ENCODE measurements at regions not wholly inside any gene's neighbourhood (a gene's known extent, or its start where the extent isn't known, plus 50 kb on each side); places are given as distances from the start of the nearest gene placed in this dataset.

GRCh38 chr3:178336336-178336735, 199.9 kb upstream of the KCNMB2 start:
- no peak for DNase-seq
- Histone ChIP-seq H3K4ac (ENCODE audit: low read depth, low read length) (no peak overlapping the region), H3K27ac (ENCODE audit: low read depth, low read length) (no peak overlapping the region), H3K79me2 (ENCODE audit: control insufficient read depth, insufficient read depth, low read length, poor library complexity) (no peaks in the 10 kb centered on the region), H3K23ac (ENCODE audit: low read length) (no peak overlapping the region), H3K9ac (ENCODE audit: low read length) (no peak overlapping the region), H2AFZ (ENCODE audit: insufficient read depth, low read length, poor library complexity) (no peak overlapping the region), H3K4me1 (ENCODE audit: control insufficient read depth in 1 of 2, insufficient read depth in 2 of 2, low read length in 2 of 2) (no peaks in the 10 kb centered on the region), H2BK5ac (ENCODE audit: low read depth, low read length, poor library complexity) (no peak overlapping the region), H3K9me3 (ENCODE audit: insufficient read depth, low read depth, low read length) (no peaks in the 10 kb centered on the region), H3K4me2 (ENCODE audit: low read length) (no peak overlapping the region), H3K27me3 (ENCODE audit: insufficient read depth, low read length) (no peaks in the 10 kb centered on the region), H4K12ac (ENCODE audit: low read depth, low read length) (no peak overlapping the region), H2BK12ac (ENCODE audit: low read length) (no peak overlapping the region), H3K14ac (ENCODE audit: low read length) (no peak overlapping the region), H3K36me3 (ENCODE audit: control insufficient read depth in 1 of 2, insufficient read depth in 2 of 2, low read length in 2 of 2) (no peaks in the 10 kb centered on the region), H4K8ac (ENCODE audit: low read depth, low read length) (no peak overlapping the region), H4K91ac (ENCODE audit: low read depth, low read length) (no peak overlapping the region), H2AK5ac (ENCODE audit: low read length) (no peak overlapping the region), H3K18ac (ENCODE audit: low read length) (no peak overlapping the region), H3K79me1 (ENCODE audit: low read length) (no peaks in the 10 kb centered on the region), H3K4me3 (ENCODE audit: low read depth, low read length) (no peak overlapping the region), H2BK120ac (ENCODE audit: insufficient read depth, low read length, poor library complexity) (no peak overlapping the region)
- no CpG with 5 or more reads among the region's 1 CpG for WGBS (ENCODE audit: extremely low coverage, insufficient coverage, insufficient read length)

- Histone ChIP-seq H3K27ac (ENCODE audit: low read depth, low read length) (no peak overlapping the region), H3K9me3 (ENCODE audit: insufficient read depth, low read depth, low read length) (no peaks in the 10 kb centered on the region), H3K14ac (ENCODE audit: low read length) (no peak overlapping the region), H3K79me1 (ENCODE audit: low read length) (peaks cover 2% of the 10 kb centered on the region), H3K18ac (ENCODE audit: low read length) (no peak overlapping the region), H3K27me3 (ENCODE audit: insufficient read depth, low read length) (no peaks in the 10 kb centered on the region), H4K12ac (ENCODE audit: low read depth, low read length) (no peak overlapping the region), H2BK120ac (ENCODE audit: insufficient read depth, low read length, poor library complexity) (no peak overlapping the region), H3K36me3 (ENCODE audit: control insufficient read depth in 1 of 2, insufficient read depth in 2 of 2, low read length in 2 of 2) (no peaks in the 10 kb centered on the region), H3K4me3 (ENCODE audit: low read depth, low read length) (no peak overlapping the region), H4K8ac (ENCODE audit: low read depth, low read length) (no peak overlapping the region), H3K4me1 (ENCODE audit: control insufficient read depth in 1 of 2, insufficient read depth in 2 of 2, low read length in 2 of 2) (peaks cover 0 to 3% of the 10 kb centered on the region in 2 experiments), H3K9ac (ENCODE audit: low read length) (no peak overlapping the region), H3K79me2 (ENCODE audit: control insufficient read depth, insufficient read depth, low read length, poor library complexity) (no peaks in the 10 kb centered on the region), H2BK12ac (ENCODE audit: low read length) (no peak overlapping the region), H4K91ac (ENCODE audit: low read depth, low read length) (no peak overlapping the region), H3K4me2 (ENCODE audit: low read length) (no peak overlapping the region), H2AK5ac (ENCODE audit: low read length) (no peak overlapping the region), H2AFZ (ENCODE audit: insufficient read depth, low read length, poor library complexity) (no peak overlapping the region), H2BK5ac (ENCODE audit: low read depth, low read length, poor library complexity) (no peak overlapping the region), H3K23ac (ENCODE audit: low read length) (no peak overlapping the region), H3K4ac (ENCODE audit: low read depth, low read length) (no peak overlapping the region)
- no peak for DNase-seq
- WGBS (ENCODE audit: extremely low coverage, insufficient coverage, insufficient read length), result no CpG with 5 or more reads among the region's 2 CpGs
Observed at GRCh38 chr3:178340506-178340905, 195.7 kb upstream of the KCNMB2 start.

- H2AK5ac ChIP-seq (ENCODE audit: low read length), result no peak overlapping the region
Observed at GRCh38 chr3:178341636-178342035, 194.6 kb upstream of the KCNMB2 start.

GRCh38 chr3:178342111-178342510, 194.1 kb upstream of the KCNMB2 start:
- H3K27ac ChIP-seq (ENCODE audit: low read depth, low read length), result no peak overlapping the region
- H3K23ac ChIP-seq (ENCODE audit: low read length), result no peak overlapping the region
- peak in 1 of 2 donors; percentile 5 for DNase-seq
- no peak overlapping the region for H2BK120ac ChIP-seq (ENCODE audit: insufficient read depth, low read length, poor library complexity)
- H4K91ac ChIP-seq (ENCODE audit: low read depth, low read length), result no peak overlapping the region
- peaks cover 0 to 3% of the 10 kb centered on the region in 2 experiments for H3K4me1 ChIP-seq (ENCODE audit: control insufficient read depth in 1 of 2, insufficient read depth in 2 of 2, low read length in 2 of 2)
- H3K27me3 ChIP-seq (ENCODE audit: insufficient read depth, low read length), result no peaks in the 10 kb centered on the region
- no peak overlapping the region for H2AK5ac ChIP-seq (ENCODE audit: low read length)
- H3K79me1 ChIP-seq (ENCODE audit: low read length), result peaks cover 2% of the 10 kb centered on the region
- H3K4ac ChIP-seq (ENCODE audit: low read depth, low read length), result no peak overlapping the region
- no peak overlapping the region for H3K18ac ChIP-seq (ENCODE audit: low read length)
- no peak overlapping the region for H3K14ac ChIP-seq (ENCODE audit: low read length)
- no peaks in the 10 kb centered on the region for H3K79me2 ChIP-seq (ENCODE audit: control insufficient read depth, insufficient read depth, low read length, poor library complexity)
- no peak overlapping the region for H3K4me2 ChIP-seq (ENCODE audit: low read length)
- H3K9me3 ChIP-seq (ENCODE audit: insufficient read depth, low read depth, low read length), result no peaks in the 10 kb centered on the region
- no CpG with 5 or more reads among the region's 2 CpGs for WGBS (ENCODE audit: extremely low coverage, insufficient coverage, insufficient read length)
- H4K8ac ChIP-seq (ENCODE audit: low read depth, low read length), result no peak overlapping the region
- H2BK12ac ChIP-seq (ENCODE audit: low read length), result no peak overlapping the region
- H2BK5ac ChIP-seq (ENCODE audit: low read depth, low read length, poor library complexity), result no peak overlapping the region
- no peaks in the 10 kb centered on the region for H3K36me3 ChIP-seq (ENCODE audit: control insufficient read depth in 1 of 2, insufficient read depth in 2 of 2, low read length in 2 of 2)
- H3K9ac ChIP-seq (ENCODE audit: low read length), result no peak overlapping the region
- H3K4me3 ChIP-seq (ENCODE audit: low read depth, low read length), result no peak overlapping the region
- no peak overlapping the region for H4K12ac ChIP-seq (ENCODE audit: low read depth, low read length)
- H2AFZ ChIP-seq (ENCODE audit: insufficient read depth, low read length, poor library complexity), result no peak overlapping the region

More at GRCh38 chr3:178341636-178342035, 194.6 kb upstream of the KCNMB2 start:
- Histone ChIP-seq H2BK5ac (ENCODE audit: low read depth, low read length, poor library complexity) (peak overlapping the region; percentile 76), H3K23ac (ENCODE audit: low read length) (no peak overlapping the region), H3K14ac (ENCODE audit: low read length) (no peak overlapping the region), H3K4me1 (ENCODE audit: control insufficient read depth in 1 of 2, insufficient read depth in 2 of 2, low read length in 2 of 2) (peaks cover 0 to 3% of the 10 kb centered on the region in 2 experiments), H3K79me1 (ENCODE audit: low read length) (peaks cover 2% of the 10 kb centered on the region), H3K9ac (ENCODE audit: low read length) (no peak overlapping the region), H4K91ac (ENCODE audit: low read depth, low read length) (peak overlapping the region; percentile 32), H3K18ac (ENCODE audit: low read length) (no peak overlapping the region), H3K4me2 (ENCODE audit: low read length) (no peak overlapping the region), H2AFZ (ENCODE audit: insufficient read depth, low read length, poor library complexity) (no peak overlapping the region), H3K4ac (ENCODE audit: low read depth, low read length) (no peak overlapping the region), H3K79me2 (ENCODE audit: control insufficient read depth, insufficient read depth, low read length, poor library complexity) (no peaks in the 10 kb centered on the region), H2BK12ac (ENCODE audit: low read length) (peak overlapping the region; percentile 13), H4K12ac (ENCODE audit: low read depth, low read length) (no peak overlapping the region), H3K9me3 (ENCODE audit: insufficient read depth, low read depth, low read length) (no peaks in the 10 kb centered on the region), H2BK120ac (ENCODE audit: insufficient read depth, low read length, poor library complexity) (no peak overlapping the region), H3K27me3 (ENCODE audit: insufficient read depth, low read length) (no peaks in the 10 kb centered on the region), H3K4me3 (ENCODE audit: low read depth, low read length) (no peak overlapping the region), H3K27ac (ENCODE audit: low read depth, low read length) (no peak overlapping the region), H3K36me3 (ENCODE audit: control insufficient read depth in 1 of 2, insufficient read depth in 2 of 2, low read length in 2 of 2) (no peaks in the 10 kb centered on the region), H4K8ac (ENCODE audit: low read depth, low read length) (no peak overlapping the region)
- no CpG with 5 or more reads among the region's 7 CpGs for WGBS (ENCODE audit: extremely low coverage, insufficient coverage, insufficient read length)
- no peak for DNase-seq

Data from trophoblast cell (in vitro differentiated cells and primary cell).